Neural crest cell (in vitro differentiated cells): ENCODE measurements at regions not wholly inside any gene's neighbourhood (a gene's known extent, or its start where the extent isn't known, plus 50 kb on each side); places are given as distances from the start of the nearest gene placed in this dataset.

ENCODE experiments used
- DNase-seq: peaks from one replicate; pipeline ENCODE4 v3.0.0; 2021; ENCODE audit warnings: low read depth, mixed read lengths, low spot score
- H3K27ac Mint-ChIP-seq: one replicate; pipeline ENCODE4 v1.8.0; 2021; ENCODE audit warnings: mild to moderate bottlenecking, mixed read lengths; ENCODE audit not compliant: unreplicated experiment
- H3K27me3 Mint-ChIP-seq: 2 replicates; pipeline ENCODE4 v1.8.0; 2021; ENCODE audit warnings: low read depth, mild to moderate bottlenecking, mixed read lengths
- H3K36me3 Mint-ChIP-seq: 2 replicates; pipeline ENCODE4 v1.8.0; 2021; ENCODE audit warnings: low read depth, mild to moderate bottlenecking, mixed read lengths
- H3K4me1 Mint-ChIP-seq: 2 replicates; pipeline ENCODE4 v1.8.0; 2021; ENCODE audit warnings: mixed read lengths
- H3K4me3 Mint-ChIP-seq: one replicate; pipeline ENCODE4 v1.8.0; 2021; ENCODE audit warnings: mild to moderate bottlenecking, mixed read lengths
- H3K9me3 Mint-ChIP-seq: 2 replicates; pipeline ENCODE4 v1.8.0; 2021; ENCODE audit warnings: mixed read lengths
- TF ChIP-seq, protein P1 (sequence below): fragments of 200-600 bp; sonication (generic); conservative IDR thresholded peaks from 2 replicates; pipeline ENCODE4 v1.5.0; 2021; ENCODE audit warnings: antibody characterized with exemption, mild to moderate bottlenecking

DNA sequence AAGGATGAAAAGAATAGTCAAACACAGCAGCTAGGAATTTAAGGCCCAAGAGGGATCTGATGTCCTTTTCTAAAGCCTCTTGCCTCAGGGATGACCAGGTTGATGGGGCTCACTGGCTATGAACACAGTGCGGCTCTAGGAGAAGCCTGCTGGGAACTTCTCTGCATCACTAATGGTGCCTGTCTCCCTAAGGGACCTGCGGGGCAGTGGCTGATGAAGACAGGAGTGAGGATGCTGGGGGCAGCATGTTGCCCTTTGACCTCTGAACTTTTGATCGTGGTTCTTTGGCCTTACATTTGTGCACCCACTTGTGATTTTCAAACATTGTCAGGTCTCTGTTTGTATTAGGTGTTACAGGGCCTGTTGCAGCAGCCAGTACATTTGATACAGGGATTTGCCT is 64.9 kb upstream of the KLHL25 start:
- Mint-ChIP-seq H3K36me3 (no peaks in the 10 kb centered on the region), H3K4me3 (no peak overlapping the region), H3K27ac (no peak overlapping the region), H3K4me1 (peaks cover 7% of the 10 kb centered on the region), H3K27me3 (peaks cover 33% of the 10 kb centered on the region), H3K9me3 (no peaks in the 10 kb centered on the region)
- DNase-seq: no peak
- TF ChIP-seq, protein P1, sequence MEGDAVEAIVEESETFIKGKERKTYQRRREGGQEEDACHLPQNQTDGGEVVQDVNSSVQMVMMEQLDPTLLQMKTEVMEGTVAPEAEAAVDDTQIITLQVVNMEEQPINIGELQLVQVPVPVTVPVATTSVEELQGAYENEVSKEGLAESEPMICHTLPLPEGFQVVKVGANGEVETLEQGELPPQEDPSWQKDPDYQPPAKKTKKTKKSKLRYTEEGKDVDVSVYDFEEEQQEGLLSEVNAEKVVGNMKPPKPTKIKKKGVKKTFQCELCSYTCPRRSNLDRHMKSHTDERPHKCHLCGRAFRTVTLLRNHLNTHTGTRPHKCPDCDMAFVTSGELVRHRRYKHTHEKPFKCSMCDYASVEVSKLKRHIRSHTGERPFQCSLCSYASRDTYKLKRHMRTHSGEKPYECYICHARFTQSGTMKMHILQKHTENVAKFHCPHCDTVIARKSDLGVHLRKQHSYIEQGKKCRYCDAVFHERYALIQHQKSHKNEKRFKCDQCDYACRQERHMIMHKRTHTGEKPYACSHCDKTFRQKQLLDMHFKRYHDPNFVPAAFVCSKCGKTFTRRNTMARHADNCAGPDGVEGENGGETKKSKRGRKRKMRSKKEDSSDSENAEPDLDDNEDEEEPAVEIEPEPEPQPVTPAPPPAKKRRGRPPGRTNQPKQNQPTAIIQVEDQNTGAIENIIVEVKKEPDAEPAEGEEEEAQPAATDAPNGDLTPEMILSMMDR: no peak

DNA sequence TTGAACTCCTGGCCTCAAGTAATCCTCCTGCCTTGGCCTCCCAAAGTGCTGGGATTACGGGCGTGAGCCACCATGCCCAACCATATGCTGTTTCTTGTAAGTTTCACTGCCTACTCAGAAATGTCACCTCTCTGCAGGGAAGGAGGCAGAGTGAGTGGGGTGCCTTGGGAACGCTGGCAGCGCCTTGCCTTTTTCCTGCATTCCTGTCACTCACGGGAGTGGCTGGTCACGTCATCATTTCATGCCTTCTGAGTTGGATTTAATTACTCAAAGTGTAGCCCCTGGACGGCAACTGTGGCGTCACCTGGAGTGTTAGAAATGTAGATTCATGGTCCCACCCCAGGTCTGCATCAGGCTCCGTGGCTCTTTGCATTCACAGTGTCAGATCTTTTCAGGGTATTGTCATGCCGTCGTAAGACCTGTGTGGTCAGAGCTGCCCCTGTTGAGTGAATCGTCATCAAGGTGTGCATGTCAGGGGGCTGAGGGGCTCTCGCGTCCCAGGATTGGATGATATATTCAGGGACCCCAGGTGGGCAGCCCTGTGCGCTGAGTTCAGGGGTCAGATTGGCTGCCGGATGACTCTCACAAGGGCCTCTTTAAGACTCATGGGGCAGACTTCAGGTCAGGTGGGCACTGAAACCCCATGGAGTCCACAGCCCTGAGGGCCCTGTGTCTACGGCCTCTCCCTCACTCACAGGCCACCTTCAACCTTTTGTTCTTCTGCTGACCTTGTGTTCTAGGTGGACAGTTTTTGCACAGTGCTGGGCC is 65.9 kb upstream of the KLHL25 start:
- no peaks in the 10 kb centered on the region for H3K9me3 Mint-ChIP-seq
- H3K36me3 Mint-ChIP-seq: no peaks in the 10 kb centered on the region
- peaks cover 14% of the 10 kb centered on the region for H3K4me1 Mint-ChIP-seq
- H3K4me3 Mint-ChIP-seq: no peak overlapping the region
- no peak for DNase-seq
- H3K27me3 Mint-ChIP-seq: peaks cover 33% of the 10 kb centered on the region
- TF ChIP-seq, protein P1: no peak
- H3K27ac Mint-ChIP-seq: no peak overlapping the region

DNA sequence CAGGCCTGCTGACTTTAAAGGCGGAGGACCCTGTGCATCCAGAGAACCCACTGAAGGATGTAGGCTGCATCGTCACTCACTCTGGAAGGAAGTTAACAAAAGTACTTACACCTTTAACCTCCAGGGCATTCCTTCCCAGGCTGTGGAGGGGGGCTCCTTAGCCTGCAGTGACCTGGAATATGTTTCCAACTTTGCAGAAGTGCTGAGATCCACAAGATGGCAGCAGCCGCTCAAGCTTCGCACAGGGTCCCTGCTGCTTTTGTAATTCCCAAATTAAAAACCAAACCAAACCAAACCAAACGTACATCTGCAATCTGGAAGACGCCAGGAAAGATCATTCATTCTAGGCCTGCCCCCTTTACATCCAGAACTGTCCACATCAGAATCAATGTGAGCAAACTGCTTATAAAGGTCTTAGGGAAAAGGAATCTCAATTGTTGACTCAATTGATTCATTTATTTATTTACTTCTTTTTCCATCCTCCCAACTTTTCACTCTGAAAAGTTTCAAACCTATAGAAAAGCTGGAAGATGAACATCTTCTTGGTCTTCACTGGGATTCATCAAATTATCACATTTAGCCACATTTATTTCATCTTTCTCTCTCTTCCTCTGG is 70.5 kb upstream of the KLHL25 start:
- Mint-ChIP-seq H3K9me3 (no peaks in the 10 kb centered on the region), H3K27ac (no peak overlapping the region), H3K36me3 (no peaks in the 10 kb centered on the region), H3K4me3 (no peak overlapping the region), H3K27me3 (peaks cover 5% of the 10 kb centered on the region), H3K4me1 (peaks cover 7% of the 10 kb centered on the region)
- TF ChIP-seq, protein P1: peak; percentile 90
- DNase-seq: peak; percentile 50

- TF ChIP-seq, protein P1: no peak
- no peaks in the 10 kb centered on the region for H3K9me3 Mint-ChIP-seq
- DNase-seq: no peak
- peaks cover 5% of the 10 kb centered on the region for H3K27me3 Mint-ChIP-seq
- H3K4me1 Mint-ChIP-seq: peaks cover 7% of the 10 kb centered on the region
- H3K27ac Mint-ChIP-seq: no peak overlapping the region
- no peak overlapping the region for H3K4me3 Mint-ChIP-seq
- no peaks in the 10 kb centered on the region for H3K36me3 Mint-ChIP-seq
Measured at GRCh38 chr15:85867250-85867649, 72.5 kb upstream of the KLHL25 start.

DNA sequence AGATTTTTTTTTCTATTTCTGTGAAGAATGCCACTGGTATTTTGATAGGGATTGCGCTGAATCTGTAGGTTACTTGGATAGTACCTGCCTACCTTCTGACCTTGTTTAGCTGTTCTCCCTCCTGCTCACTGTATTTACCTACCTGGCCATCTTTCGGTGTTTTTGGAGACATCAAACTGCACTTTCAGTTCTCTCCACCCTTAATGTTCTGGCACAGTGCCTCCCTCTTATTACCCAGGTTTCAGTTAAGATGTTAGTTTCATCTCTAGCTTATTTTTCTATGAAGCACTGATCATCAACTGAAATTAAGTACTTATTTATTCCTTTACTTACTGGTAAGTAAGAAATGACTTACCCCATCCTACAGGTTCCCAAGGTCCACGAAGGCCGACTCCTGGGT is 74.4 kb upstream of the KLHL25 start:
- no peak for DNase-seq
- H3K4me3 Mint-ChIP-seq: no peak overlapping the region
- no peaks in the 10 kb centered on the region for H3K36me3 Mint-ChIP-seq
- TF ChIP-seq, protein P1: no peak
- no peak overlapping the region for H3K27ac Mint-ChIP-seq
- peaks cover 7% of the 10 kb centered on the region for H3K4me1 Mint-ChIP-seq
- H3K27me3 Mint-ChIP-seq: no peaks in the 10 kb centered on the region
- H3K9me3 Mint-ChIP-seq: no peaks in the 10 kb centered on the region
